Endothelial cell of umbilical vein (primary cell): ENCODE measurements at regions not wholly inside any gene's neighbourhood (a gene's known extent, or its start where the extent isn't known, plus 50 kb on each side); places are given as distances from the start of the nearest gene placed in this dataset.
A peak's percentile ranks its signal among the peaks of the same experiment; 100 is the strongest.

Experiments
- BruUV-seq: library from RNA; stranded (reverse); fragments of 400-500 nt; replicated peaks from 2 replicates; lab custom pipeline; 2021; lab: Mats Ljungman, UMichigan
- CTCF ChIA-PET: fragments of 300-600, 350-600 bp; sonication (Branson Sonifier 250); formaldehyde crosslinking; loops from one replicate; lab custom pipeline; 2021; ENCODE audit warnings: antibody characterized with exemption, inconsistent platforms; lab: Charles Lee
- POLR2A ChIA-PET: fragments of 300-600, 350-600 bp; sonication (Branson Sonifier 250); formaldehyde crosslinking; loops from one replicate; lab custom pipeline; 2021; ENCODE audit warnings: antibody characterized with exemption, inconsistent platforms; lab: Charles Lee
- DNase-seq: peaks from one replicate; pipeline ENCODE4 v3.0.0-alpha.2; 2011; ENCODE audit warnings: low read depth, low spot score
- FAIRE-seq: peaks from 2 replicates; lab custom pipeline; 2011; peaks lifted over from hg19 to GRCh38; lab: Jason Lieb, UNC
- H2AFZ ChIP-seq: 2 replicates; pipeline ENCODE4 v1.6.0; 2012; ENCODE audit warnings: low read depth, low read length, control low read depth, inconsistent platforms
- H3K27ac ChIP-seq: 2 replicates; pipeline ENCODE4 v1.5.1; 2011; ENCODE audit warnings: low read depth, mild to moderate bottlenecking, control low read depth, low read length, moderate library complexity; ENCODE audit not compliant: insufficient read depth
- H3K27me3 ChIP-seq, 2 experiments: 2 replicates each; pipeline versions ENCODE4 v1.6.0 to v1.6.1; 2011; ENCODE audit warnings: low read length in 2 of 2, mixed read lengths in 1 of 2; ENCODE audit not compliant: control insufficient read depth in 2 of 2, insufficient read depth in 2 of 2
- H3K36me3 ChIP-seq, 2 experiments: 2 replicates in 1 of 2; 3 replicates in 1 of 2; pipeline ENCODE4 v1.5.1; 2011; ENCODE audit warnings: low read length in 2 of 2, mild to moderate bottlenecking in 1 of 2, moderate library complexity in 1 of 2; ENCODE audit not compliant: control insufficient read depth in 2 of 2, insufficient read depth in 2 of 2; ENCODE audit errors: extremely low read depth in 1 of 2
- H3K4me1 ChIP-seq: 3 replicates; pipeline ENCODE4 v1.5.1; 2011; ENCODE audit warnings: mild to moderate bottlenecking, low read length; ENCODE audit not compliant: control insufficient read depth, insufficient read depth; ENCODE audit errors: extremely low read depth
- H3K4me2 ChIP-seq: 2 replicates; pipeline ENCODE4 v1.6.1; 2011; ENCODE audit warnings: low read length, control low read depth, mixed read lengths; ENCODE audit not compliant: insufficient read depth
- H3K4me3 ChIP-seq, 3 experiments: fragments of 200-600 bp in 1 of 3; sonication (generic), shearing (Covaris generic) in 1 of 3; replicated peaks in 1 of 3; 2 replicates each; pipeline ENCODE4 v1.5.1; 2011 to 2016; ENCODE audit warnings: control low read depth in 3 of 3, low read length in 3 of 3, mild to moderate bottlenecking in 2 of 3, inconsistent platforms in 1 of 3, low read depth in 1 of 3, moderate library complexity in 1 of 3; ENCODE audit not compliant: insufficient read depth in 1 of 3
- H3K79me2 ChIP-seq: 2 replicates; pipeline ENCODE4 v1.6.0; 2012; ENCODE audit warnings: low read length, inconsistent platforms; ENCODE audit not compliant: control insufficient read depth, insufficient read depth
- H3K9ac ChIP-seq: replicated peaks from 2 replicates; pipeline ENCODE3; 2011; ENCODE audit warnings: low read length, control low read depth; ENCODE audit not compliant: insufficient read depth; ENCODE audit errors: extremely low read depth
- H3K9me1 ChIP-seq: replicated peaks from 3 replicates; pipeline ENCODE4 v1.6.0; 2011; ENCODE audit warnings: mild to moderate bottlenecking, low read length; ENCODE audit not compliant: control insufficient read depth, insufficient read depth; ENCODE audit errors: extremely low read depth
- H3K9me3 ChIP-seq: replicated peaks from 2 replicates; pipeline ENCODE4 v1.5.1; 2012; ENCODE audit warnings: low read length, inconsistent platforms; ENCODE audit not compliant: control insufficient read depth, insufficient read depth
- H4K20me1 ChIP-seq: replicated peaks from 2 replicates; pipeline ENCODE3; 2011; ENCODE audit warnings: mild to moderate bottlenecking, low read length; ENCODE audit not compliant: control insufficient read depth, insufficient read depth; ENCODE audit errors: extremely low read depth
- EZH2 ChIP-seq: IDR thresholded peaks from 2 replicates; pipeline ENCODE4 v1.6.1; 2012; ENCODE audit warnings: borderline replicate concordance, low read depth, mild to moderate bottlenecking, moderate library complexity, low read length, inconsistent platforms; ENCODE audit not compliant: severe bottlenecking
- FOS ChIP-seq: IDR thresholded peaks from 2 replicates; pipeline ENCODE4 v1.6.1; 2011; ENCODE audit warnings: mild to moderate bottlenecking, low read length, moderate library complexity, borderline replicate concordance; ENCODE audit not compliant: insufficient read depth
- GATA2 ChIP-seq: IDR thresholded peaks from 2 replicates; pipeline ENCODE4 v1.7.0; 2011; ENCODE audit warnings: low read depth, mild to moderate bottlenecking, moderate library complexity, mixed read lengths, low read length; ENCODE audit not compliant: insufficient read length, insufficient read depth
- JUN ChIP-seq: IDR thresholded peaks from 2 replicates; pipeline ENCODE4 v1.6.1; 2011; ENCODE audit warnings: borderline replicate concordance, low read depth; ENCODE audit not compliant: insufficient read length, insufficient read depth
- MAX ChIP-seq: IDR thresholded peaks from 2 replicates; pipeline ENCODE4 v1.6.1; 2011; ENCODE audit not compliant: insufficient read depth, insufficient read length
- MYC ChIP-seq: IDR thresholded peaks from one replicate; pipeline ENCODE4 v1.6.1; 2011; ENCODE audit warnings: mild to moderate bottlenecking, low read depth, low read length
- POLR2A ChIP-seq: IDR thresholded peaks from 2 replicates; pipeline ENCODE4 v1.6.1; 2012; ENCODE audit warnings: low read depth, mild to moderate bottlenecking, control low read depth, low read length
- POLR2AphosphoS5 ChIP-seq: IDR thresholded peaks from 2 replicates; pipeline ENCODE4 v1.6.1; 2012; ENCODE audit warnings: low read depth, mild to moderate bottlenecking, control low read depth, low read length, moderate library complexity; ENCODE audit not compliant: insufficient read depth
- dilution Hi-C: fragments of 300-500 bp; cut with MboI; formaldehyde crosslinking; loops from one replicate; pipeline ENCODE4 v1.15.0; 2019; ENCODE audit warnings: low sequenced_read_pairs; ENCODE audit not compliant: extremely low pct_ligation_motif_present
- intact Hi-C: fragments of 100-400 bp; cut with micrococcal nuclease; formaldehyde crosslinking; loops from one replicate; pipeline ENCODE4 v1.10.0; 2022
- TF ChIP-seq, protein P1 (sequence below), 2 donors: IDR thresholded peaks; 1 replicate in 1 of 2; 2 replicates in 1 of 2; pipeline ENCODE4 v1.5.1; 2011; ENCODE audit warnings: low read length in 2 of 2, mild to moderate bottlenecking in 2 of 2, moderate library complexity in 2 of 2, control low read depth in 1 of 2, inconsistent platforms in 1 of 2, low read depth in 1 of 2; ENCODE audit not compliant: insufficient read depth in 1 of 2; ENCODE audit errors: extremely low read depth in 1 of 2

DNA sequence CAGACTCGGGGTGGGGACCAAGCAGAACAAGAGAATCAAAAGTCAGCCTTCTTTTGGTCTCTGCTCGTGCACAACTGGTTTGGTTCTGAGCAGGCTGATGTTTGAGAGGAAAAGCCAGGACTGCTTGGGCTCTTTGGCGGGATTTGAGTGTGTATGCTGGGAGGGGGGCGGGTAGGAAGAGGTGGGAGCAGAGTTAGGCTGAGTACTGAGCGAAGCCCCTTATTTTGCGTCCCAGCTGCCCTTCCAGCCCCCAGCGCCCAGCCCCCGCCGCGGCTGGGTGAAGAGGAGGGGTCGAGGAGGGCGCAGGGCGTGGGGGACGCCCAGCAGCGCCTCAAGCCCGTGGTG is 153.5 kb upstream of the GOLIM4 start:
- intact Hi-C loops (loop anchor here (1.0 kb wide), 1 partner anchor 598 kb away; no protein-coding TSS in a partner anchor), dilution Hi-C loops (no loop called here)
- Histone ChIP-seq H3K4me2 (peak overlapping the region; percentile 98), H3K9me1 (no peaks in the 10 kb centered on the region), H3K4me3 (peak overlapping the region; percentile 33 to 60 (median 53)), H3K4me1 (peaks cover 16% of the 10 kb centered on the region), H3K36me3 (no peaks in the 10 kb centered on the region), H3K9me3 (no peaks in the 10 kb centered on the region), H3K9ac (no peak overlapping the region), H3K27me3 (peaks cover 29 to 60% of the 10 kb centered on the region in 2 experiments), H2AFZ (peak overlapping the region; percentile 92), H3K27ac (no peak overlapping the region), H3K79me2 (no peaks in the 10 kb centered on the region), H4K20me1 (no peaks in the 10 kb centered on the region)
- TF ChIP-seq JUN (no peak), POLR2A (no peak), MAX (no peak)
- no TSS peak for BruUV-seq
- ChIA-PET CTCF (interaction anchor here (0.7 to 2.8 kb wide), 8 partner anchors 9 to 598 kb away, joined by 3 to 16 read pairs (median 4); no protein-coding TSS in a partner anchor), POLR2A (no interaction called here)
- no peak for FAIRE-seq
- no peak for DNase-seq

GRCh38 chr3:168248383-168249204 is 152.9 kb upstream of the GOLIM4 start:
- DNase-seq (peak; percentile 16), FAIRE-seq (no peak)
- no peak for TF ChIP-seq MAX
- TF ChIP-seq FOS: no peak
- TF ChIP-seq JUN: no peak
- TF ChIP-seq, protein P1, sequence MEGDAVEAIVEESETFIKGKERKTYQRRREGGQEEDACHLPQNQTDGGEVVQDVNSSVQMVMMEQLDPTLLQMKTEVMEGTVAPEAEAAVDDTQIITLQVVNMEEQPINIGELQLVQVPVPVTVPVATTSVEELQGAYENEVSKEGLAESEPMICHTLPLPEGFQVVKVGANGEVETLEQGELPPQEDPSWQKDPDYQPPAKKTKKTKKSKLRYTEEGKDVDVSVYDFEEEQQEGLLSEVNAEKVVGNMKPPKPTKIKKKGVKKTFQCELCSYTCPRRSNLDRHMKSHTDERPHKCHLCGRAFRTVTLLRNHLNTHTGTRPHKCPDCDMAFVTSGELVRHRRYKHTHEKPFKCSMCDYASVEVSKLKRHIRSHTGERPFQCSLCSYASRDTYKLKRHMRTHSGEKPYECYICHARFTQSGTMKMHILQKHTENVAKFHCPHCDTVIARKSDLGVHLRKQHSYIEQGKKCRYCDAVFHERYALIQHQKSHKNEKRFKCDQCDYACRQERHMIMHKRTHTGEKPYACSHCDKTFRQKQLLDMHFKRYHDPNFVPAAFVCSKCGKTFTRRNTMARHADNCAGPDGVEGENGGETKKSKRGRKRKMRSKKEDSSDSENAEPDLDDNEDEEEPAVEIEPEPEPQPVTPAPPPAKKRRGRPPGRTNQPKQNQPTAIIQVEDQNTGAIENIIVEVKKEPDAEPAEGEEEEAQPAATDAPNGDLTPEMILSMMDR (IDR thresholded peaks at IDR 0.05; ENCODE audit: extremely low read depth in 1 of 2, insufficient read depth in 1 of 2, low read depth in 1 of 2, low read length in 2 of 2): no peak
- no peak for TF ChIP-seq EZH2
- no peak for TF ChIP-seq GATA2
- TF ChIP-seq POLR2AphosphoS5: no peak
- no peak for TF ChIP-seq POLR2A
- TF ChIP-seq MYC: no peak
- Histone ChIP-seq H3K27ac (no peak overlapping the region), H3K36me3 (no peaks in the 10 kb centered on the region), H3K9ac (no peak overlapping the region), H3K4me2 (peak overlapping the region; percentile 98), H3K4me3 (peak overlapping the region; percentile 33 to 60 (median 53)), H3K9me3 (no peaks in the 10 kb centered on the region), H2AFZ (peak overlapping the region; percentile 92), H3K27me3 (peaks cover 29 to 60% of the 10 kb centered on the region in 2 experiments), H3K79me2 (no peaks in the 10 kb centered on the region), H4K20me1 (no peaks in the 10 kb centered on the region), H3K9me1 (no peaks in the 10 kb centered on the region), H3K4me1 (peaks cover 16% of the 10 kb centered on the region)
- ChIA-PET POLR2A (interaction anchor here (0.7 kb wide), 1 partner anchor 9 kb away, joined by 3 read pairs; no protein-coding TSS in a partner anchor), CTCF (interaction anchor here (0.7 to 2.8 kb wide), 7 partner anchors 10 to 1596 kb away, joined by 3 to 16 read pairs (median 4); no protein-coding TSS in a partner anchor)
- intact Hi-C loops: loop anchor here (1.0 kb wide), 1 partner anchor 599 kb away; no protein-coding TSS in a partner anchor
- no TSS peak for BruUV-seq
- dilution Hi-C loops: no loop called here
